ENCODE measurements at regions not wholly inside any gene's neighbourhood (a gene's known extent, or its start where the extent isn't known, plus 50 kb on each side); places are given as distances from the start of the nearest gene placed in this dataset.

GRCh38 chr7:109734601-109735000, 1164.9 kb downstream of the DNAJB9 start:
- no peak overlapping the region for H3K27ac ChIP-seq (ENCODE audit: extremely low read depth, low read depth, low read length)
- TF ChIP-seq ZNF211 (tag by site-specific recombination; IDR thresholded peaks at IDR 0.05; ENCODE audit: low read depth) (no peak), ZNF10 (tag by site-specific recombination; IDR thresholded peaks at IDR 0.05) (no peak), KLF1 (tag by site-specific recombination; IDR thresholded peaks at IDR 0.05) (no peak), ATF2 (tag by site-specific recombination; IDR thresholded peaks at IDR 0.05; ENCODE audit: low read depth) (no peak), ZNF248 (tag by site-specific recombination; IDR thresholded peaks at IDR 0.05) (no peak), ZFP3 (tag by site-specific recombination; IDR thresholded peaks at IDR 0.05; ENCODE audit: low read depth) (no peak), ZSCAN16 (tag by site-specific recombination; IDR thresholded peaks at IDR 0.05) (no peak), ZBTB44 (tag by site-specific recombination; IDR thresholded peaks at IDR 0.05) (no peak), ZNF777 (tag by site-specific recombination; IDR thresholded peaks at IDR 0.05; ENCODE audit: borderline replicate concordance) (no peak), ZNF214 (tag by site-specific recombination; IDR thresholded peaks at IDR 0.05; ENCODE audit: borderline replicate concordance) (no peak), ZNF157 (tag by site-specific recombination; IDR thresholded peaks at IDR 0.05) (no peak), ZNF354C (tag by site-specific recombination; IDR thresholded peaks at IDR 0.05; ENCODE audit: borderline replicate concordance, low read depth) (no peak)
- TF ChIP-seq, protein P1, sequence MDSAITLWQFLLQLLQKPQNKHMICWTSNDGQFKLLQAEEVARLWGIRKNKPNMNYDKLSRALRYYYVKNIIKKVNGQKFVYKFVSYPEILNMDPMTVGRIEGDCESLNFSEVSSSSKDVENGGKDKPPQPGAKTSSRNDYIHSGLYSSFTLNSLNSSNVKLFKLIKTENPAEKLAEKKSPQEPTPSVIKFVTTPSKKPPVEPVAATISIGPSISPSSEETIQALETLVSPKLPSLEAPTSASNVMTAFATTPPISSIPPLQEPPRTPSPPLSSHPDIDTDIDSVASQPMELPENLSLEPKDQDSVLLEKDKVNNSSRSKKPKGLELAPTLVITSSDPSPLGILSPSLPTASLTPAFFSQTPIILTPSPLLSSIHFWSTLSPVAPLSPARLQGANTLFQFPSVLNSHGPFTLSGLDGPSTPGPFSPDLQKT (IDR thresholded peaks at IDR 0.05; ENCODE audit: borderline replicate concordance, low read depth, low read length): no peak
- TF ChIP-seq, protein P2, sequence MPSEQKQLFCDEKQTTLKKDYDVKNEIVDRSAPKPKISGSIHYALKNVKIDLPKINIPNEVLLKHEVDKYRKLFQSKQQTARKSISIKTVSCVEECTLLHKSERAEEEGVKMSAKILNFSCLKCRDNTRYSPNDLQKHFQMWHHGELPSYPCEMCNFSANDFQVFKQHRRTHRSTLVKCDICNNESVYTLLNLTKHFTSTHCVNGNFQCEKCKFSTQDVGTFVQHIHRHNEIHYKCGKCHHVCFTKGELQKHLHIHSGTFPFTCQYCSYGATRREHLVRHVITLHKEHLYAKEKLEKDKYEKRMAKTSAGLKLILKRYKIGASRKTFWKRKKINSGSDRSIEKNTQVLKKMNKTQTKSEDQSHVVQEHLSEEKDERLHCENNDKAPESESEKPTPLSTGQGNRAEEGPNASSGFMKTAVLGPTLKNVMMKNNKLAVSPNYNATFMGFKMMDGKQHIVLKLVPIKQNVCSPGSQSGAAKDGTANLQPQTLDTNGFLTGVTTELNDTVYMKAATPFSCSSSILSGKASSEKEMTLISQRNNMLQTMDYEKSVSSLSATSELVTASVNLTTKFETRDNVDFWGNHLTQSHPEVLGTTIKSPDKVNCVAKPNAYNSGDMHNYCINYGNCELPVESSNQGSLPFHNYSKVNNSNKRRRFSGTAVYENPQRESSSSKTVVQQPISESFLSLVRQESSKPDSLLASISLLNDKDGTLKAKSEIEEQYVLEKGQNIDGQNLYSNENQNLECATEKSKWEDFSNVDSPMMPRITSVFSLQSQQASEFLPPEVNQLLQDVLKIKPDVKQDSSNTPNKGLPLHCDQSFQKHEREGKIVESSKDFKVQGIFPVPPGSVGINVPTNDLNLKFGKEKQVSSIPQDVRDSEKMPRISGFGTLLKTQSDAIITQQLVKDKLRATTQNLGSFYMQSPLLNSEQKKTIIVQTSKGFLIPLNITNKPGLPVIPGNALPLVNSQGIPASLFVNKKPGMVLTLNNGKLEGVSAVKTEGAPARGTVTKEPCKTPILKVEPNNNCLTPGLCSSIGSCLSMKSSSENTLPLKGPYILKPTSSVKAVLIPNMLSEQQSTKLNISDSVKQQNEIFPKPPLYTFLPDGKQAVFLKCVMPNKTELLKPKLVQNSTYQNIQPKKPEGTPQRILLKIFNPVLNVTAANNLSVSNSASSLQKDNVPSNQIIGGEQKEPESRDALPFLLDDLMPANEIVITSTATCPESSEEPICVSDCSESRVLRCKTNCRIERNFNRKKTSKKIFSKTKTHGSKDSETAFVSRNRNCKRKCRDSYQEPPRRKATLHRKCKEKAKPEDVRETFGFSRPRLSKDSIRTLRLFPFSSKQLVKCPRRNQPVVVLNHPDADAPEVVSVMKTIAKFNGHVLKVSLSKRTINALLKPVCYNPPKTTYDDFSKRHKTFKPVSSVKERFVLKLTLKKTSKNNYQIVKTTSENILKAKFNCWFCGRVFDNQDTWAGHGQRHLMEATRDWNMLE (tag by site-specific recombination; conservative IDR thresholded peaks at IDR 0.05; ENCODE audit: low read depth): no peak
- no peaks in the 10 kb centered on the region for H3K36me3 ChIP-seq (ENCODE audit: control insufficient read depth in 2 of 2, insufficient read depth in 1 of 2, low read length in 2 of 2)
- ChIA-PET POLR2A (no interaction called here), CTCF (no interaction called here)
- no peaks in the 10 kb centered on the region for H3K4me1 ChIP-seq (ENCODE audit: control insufficient read depth, insufficient read depth, low read length)
- H3K4me3 ChIP-seq (ENCODE audit: low read depth, low read length): no peak overlapping the region
- H3K9me3 ChIP-seq (ENCODE audit: control insufficient read depth, insufficient read depth, low read depth, low read length): no peaks in the 10 kb centered on the region

DNA sequence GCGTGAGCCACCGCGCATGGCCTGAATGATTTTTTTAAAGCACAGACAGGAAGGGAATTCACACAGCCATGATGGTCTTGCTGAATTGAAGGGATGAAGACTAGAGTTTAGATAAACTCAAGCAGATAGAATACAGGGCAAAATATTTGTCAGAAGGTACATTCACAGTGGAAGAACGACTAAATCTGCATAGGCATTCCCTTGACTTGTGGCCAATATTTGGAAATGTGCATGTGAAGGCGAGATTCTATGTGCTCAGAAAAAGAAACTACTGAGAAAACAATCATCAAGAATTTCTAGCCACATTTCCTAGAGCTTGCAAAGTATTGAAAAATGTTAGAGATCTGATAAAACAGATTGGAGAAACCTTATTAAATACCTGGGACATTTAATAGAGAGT, 1166.2 kb downstream of the DNAJB9 start:
- no peaks in the 10 kb centered on the region for H3K9me3 ChIP-seq (ENCODE audit: control insufficient read depth, insufficient read depth, low read depth, low read length)
- no peak overlapping the region for H3K27ac ChIP-seq (ENCODE audit: extremely low read depth, low read depth, low read length)
- no peaks in the 10 kb centered on the region for H3K36me3 ChIP-seq (ENCODE audit: control insufficient read depth in 2 of 2, insufficient read depth in 1 of 2, low read length in 2 of 2)
- H3K4me1 ChIP-seq (ENCODE audit: control insufficient read depth, insufficient read depth, low read length): no peaks in the 10 kb centered on the region
- POLR2A ChIA-PET: no interaction called here
- TF ChIP-seq ZNF335 (tag by site-specific recombination; conservative IDR thresholded peaks at IDR 0.05) (no peak), ZNF37A (tag by site-specific recombination; IDR thresholded peaks at IDR 0.05) (no peak), ZNF600 (tag by site-specific recombination; IDR thresholded peaks at IDR 0.05) (no peak), BCL11B (tag by site-specific recombination; IDR thresholded peaks at IDR 0.05; ENCODE audit: low read depth) (no peak), HOXD13 (CRISPR knock-in tag; IDR thresholded peaks at IDR 0.05; ENCODE audit: borderline replicate concordance) (no peak), ZNF302 (tag by site-specific recombination; IDR thresholded peaks at IDR 0.05; ENCODE audit: low read depth) (no peak)
- TF ChIP-seq, protein P3, sequence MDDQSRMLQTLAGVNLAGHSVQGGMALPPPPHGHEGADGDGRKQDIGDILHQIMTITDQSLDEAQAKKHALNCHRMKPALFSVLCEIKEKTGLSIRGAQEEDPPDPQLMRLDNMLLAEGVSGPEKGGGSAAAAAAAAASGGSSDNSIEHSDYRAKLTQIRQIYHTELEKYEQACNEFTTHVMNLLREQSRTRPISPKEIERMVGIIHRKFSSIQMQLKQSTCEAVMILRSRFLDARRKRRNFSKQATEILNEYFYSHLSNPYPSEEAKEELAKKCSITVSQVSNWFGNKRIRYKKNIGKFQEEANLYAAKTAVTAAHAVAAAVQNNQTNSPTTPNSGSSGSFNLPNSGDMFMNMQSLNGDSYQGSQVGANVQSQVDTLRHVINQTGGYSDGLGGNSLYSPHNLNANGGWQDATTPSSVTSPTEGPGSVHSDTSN (CRISPR knock-in tag; IDR thresholded peaks at IDR 0.05): no peak
- TF ChIP-seq, protein P4, sequence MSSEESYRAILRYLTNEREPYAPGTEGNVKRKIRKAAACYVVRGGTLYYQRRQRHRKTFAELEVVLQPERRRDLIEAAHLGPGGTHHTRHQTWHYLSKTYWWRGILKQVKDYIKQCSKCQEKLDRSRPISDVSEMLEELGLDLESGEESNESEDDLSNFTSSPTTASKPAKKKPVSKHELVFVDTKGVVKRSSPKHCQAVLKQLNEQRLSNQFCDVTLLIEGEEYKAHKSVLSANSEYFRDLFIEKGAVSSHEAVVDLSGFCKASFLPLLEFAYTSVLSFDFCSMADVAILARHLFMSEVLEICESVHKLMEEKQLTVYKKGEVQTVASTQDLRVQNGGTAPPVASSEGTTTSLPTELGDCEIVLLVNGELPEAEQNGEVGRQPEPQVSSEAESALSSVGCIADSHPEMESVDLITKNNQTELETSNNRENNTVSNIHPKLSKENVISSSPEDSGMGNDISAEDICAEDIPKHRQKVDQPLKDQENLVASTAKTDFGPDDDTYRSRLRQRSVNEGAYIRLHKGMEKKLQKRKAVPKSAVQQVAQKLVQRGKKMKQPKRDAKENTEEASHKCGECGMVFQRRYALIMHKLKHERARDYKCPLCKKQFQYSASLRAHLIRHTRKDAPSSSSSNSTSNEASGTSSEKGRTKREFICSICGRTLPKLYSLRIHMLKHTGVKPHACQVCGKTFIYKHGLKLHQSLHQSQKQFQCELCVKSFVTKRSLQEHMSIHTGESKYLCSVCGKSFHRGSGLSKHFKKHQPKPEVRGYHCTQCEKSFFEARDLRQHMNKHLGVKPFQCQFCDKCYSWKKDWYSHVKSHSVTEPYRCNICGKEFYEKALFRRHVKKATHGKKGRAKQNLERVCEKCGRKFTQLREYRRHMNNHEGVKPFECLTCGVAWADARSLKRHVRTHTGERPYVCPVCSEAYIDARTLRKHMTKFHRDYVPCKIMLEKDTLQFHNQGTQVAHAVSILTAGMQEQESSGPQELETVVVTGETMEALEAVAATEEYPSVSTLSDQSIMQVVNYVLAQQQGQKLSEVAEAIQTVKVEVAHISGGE (tag by site-specific recombination; conservative IDR thresholded peaks at IDR 0.05; ENCODE audit: low read depth): no peak
- no peak overlapping the region for H3K4me3 ChIP-seq (ENCODE audit: low read depth, low read length)
- CTCF ChIA-PET: no interaction called here
